HG03064 (cell line): ENCODE measurements at regions not wholly inside any gene's neighbourhood (a gene's known extent, or its start where the extent isn't known, plus 50 kb on each side); places are given as distances from the start of the nearest gene placed in this dataset.

Experiments used
- ATAC-seq: cut with Tn5 transposase; IDR thresholded peaks from one replicate; pipeline ENCODE4 v1.9.1; 2021; ENCODE audit warnings: low read depth; ENCODE audit not compliant: unreplicated experiment

GRCh38 chr22:48141301-48141700, 1378.9 kb downstream of the TBC1D22A start:
- ATAC-seq = no peak

- no peak for ATAC-seq
These were observed 1377.9 kb downstream of the TBC1D22A start for GRCh38 chr22:48140261-48140813.

DNA sequence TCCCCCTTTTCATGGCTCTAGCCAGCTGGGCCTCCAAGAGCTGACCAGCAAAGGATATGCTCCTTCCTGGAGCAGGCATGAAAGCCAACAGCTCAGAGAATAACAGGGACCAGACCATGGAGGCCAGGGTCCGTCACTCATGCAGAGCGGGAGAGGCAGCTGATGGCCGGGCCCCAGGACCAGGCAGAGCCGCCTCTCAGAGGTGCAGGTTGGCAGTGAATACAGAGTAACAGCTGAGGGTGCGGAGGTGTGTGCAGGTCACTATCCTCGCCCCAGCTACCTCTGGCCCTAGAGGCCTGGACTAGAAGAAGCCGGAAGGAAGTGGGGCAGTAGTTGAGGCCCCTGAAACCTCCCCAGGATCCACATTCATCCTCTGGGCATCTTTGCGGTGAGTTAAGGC, 1377.3 kb downstream of the TBC1D22A start:
- no peak for ATAC-seq

GRCh38 chr22:48138855-48139254, 1376.4 kb downstream of the TBC1D22A start:
- no peak for ATAC-seq

DNA sequence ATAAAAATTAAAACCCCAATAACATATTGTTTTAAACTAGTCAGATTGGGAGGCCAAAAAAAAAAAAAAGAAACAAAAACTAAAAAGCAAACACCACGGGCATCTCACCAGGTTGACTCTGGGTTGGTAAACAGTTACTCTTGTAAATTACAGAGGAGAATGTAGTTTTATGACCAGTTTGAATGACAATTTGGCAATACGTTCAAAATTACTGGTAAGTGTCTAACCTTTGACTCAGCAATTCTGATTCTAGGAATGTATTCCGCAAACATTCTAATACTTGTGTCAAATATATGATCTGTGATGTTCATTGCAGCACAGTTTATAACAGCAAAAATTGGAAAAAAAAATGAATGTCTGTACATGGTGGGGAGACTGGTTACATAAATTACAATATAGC, 1376.0 kb downstream of the TBC1D22A start:
- ATAC-seq = no peak

GRCh38 chr22:48137640-48138039, 1375.2 kb downstream of the TBC1D22A start:
- ATAC-seq = no peak

- no peak for ATAC-seq
These were observed 1373.1 kb downstream of the TBC1D22A start for GRCh38 chr22:48135592-48135991.

DNA sequence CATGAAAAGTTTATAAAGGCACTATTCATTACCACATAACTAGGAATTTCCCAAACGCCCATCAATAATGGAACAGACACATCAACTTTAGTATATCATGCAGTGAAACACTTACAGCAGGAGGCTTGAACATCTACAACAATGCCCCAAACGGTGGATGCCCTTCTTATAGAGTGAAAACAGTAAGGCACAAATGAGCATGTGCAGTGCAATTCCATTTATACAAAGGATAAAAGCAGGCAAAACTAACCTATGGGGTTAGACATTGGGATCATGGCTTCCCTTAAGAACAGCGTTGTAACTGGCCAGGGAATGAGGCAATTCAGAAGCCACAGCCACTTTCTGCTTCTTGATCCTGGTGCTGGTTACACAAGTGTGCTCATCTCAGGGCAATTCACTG, 1363.0 kb downstream of the TBC1D22A start:
- no peak for ATAC-seq

DNA sequence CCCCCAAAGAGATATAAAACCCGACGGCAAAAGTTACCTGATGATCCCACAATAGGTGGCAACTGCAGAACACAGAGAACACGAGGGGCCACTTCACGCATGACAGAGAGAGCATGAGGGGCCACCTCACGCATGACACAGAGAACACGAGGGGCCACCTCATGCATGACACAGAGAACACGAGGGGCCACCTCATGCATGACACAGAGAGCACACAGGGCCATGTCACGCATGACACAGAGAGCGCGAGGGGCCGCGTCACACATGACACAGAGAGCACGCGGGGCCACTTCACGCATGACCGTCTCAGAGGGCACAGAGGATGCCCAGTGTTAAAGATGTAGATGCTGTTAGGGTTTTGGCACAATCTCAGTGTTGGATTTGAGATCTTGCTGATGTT, 1359.5 kb downstream of the TBC1D22A start:
- no peak for ATAC-seq

GRCh38 chr22:48118654-48119053, 1356.2 kb downstream of the TBC1D22A start:
- no peak for ATAC-seq

GRCh38 chr22:48116871-48117270, 1354.4 kb downstream of the TBC1D22A start:
- ATAC-seq = no peak

GRCh38 chr22:48112687-48113521, 1350.5 kb downstream of the TBC1D22A start:
- ATAC-seq = no peak

- no peak for ATAC-seq
These were observed 1344.3 kb downstream of the TBC1D22A start for GRCh38 chr22:48106715-48107259.

DNA sequence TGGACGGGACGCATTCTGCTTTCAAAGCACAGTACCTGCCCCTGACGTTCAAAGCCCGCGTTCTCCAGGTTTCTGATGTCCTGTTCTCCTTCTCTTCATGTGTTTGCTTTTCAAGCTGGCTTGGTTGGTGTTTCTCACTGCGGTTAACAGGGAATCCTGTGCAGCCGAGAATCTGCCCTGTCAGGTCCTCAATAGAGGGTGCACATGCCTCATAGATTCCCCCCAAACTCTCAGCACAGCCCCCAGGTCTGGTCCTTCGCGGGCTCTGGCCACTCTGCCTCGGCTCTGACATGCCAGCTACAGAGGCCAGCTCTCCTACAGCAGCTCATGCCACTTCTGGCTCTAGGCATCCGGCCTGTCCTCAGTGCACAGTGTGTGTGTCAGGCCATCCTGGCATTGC, 1343.8 kb downstream of the TBC1D22A start:
- ATAC-seq = no peak

GRCh38 chr22:48105259-48105658, 1342.8 kb downstream of the TBC1D22A start:
- ATAC-seq = no peak

DNA sequence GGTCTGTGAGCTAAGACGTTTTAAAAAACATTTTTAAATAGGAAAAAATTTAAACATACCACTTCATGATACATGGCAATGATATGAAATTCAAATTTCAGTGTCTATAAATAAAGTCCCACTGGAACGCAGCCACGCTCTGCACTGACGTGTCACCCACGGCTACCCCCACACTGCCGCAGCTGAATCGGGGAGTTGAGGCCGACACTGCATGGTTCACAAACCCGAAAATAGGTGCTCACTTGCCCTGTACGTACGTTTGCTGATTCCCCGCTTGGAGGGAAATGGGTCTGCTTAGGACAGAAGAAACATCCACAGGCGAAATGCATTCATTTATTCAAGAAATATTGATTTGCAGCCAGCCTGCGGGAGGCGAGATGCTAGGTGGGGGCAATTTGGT, 1342.3 kb downstream of the TBC1D22A start:
- ATAC-seq = no peak

DNA sequence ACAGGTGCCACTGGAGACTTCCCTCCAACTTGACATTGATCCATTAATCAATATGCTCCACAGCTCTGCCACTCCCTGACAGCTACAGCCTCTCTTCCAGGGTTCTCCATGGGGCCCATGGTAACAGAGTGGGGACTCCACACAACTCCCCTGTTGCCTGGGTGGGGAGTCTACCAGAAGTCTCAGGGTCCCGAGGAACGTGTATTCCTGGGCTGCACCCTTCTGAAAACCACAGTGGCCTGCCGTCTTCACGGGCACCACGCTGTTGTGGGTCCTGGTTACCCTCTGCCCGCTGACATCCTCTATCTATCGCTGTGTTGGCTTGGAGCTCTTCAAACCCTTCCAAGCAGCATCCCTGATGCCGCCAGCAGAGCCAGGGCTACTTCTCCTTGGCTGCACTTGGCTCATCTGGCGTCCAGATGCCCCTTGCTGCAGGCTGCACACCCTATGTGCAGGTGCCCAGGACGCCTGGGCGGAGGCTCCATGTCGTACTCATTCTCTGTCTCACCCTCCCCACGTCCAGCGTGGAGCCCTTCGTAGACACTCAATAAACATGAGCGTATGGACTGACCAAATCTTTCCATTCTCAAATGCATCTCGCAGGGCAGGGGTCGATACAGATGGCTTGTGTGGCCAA, 1341.8 kb downstream of the TBC1D22A start:
- no peak for ATAC-seq

- ATAC-seq = no peak
These were observed 1340.9 kb downstream of the TBC1D22A start for GRCh38 chr22:48103126-48103875.

- no peak for ATAC-seq
These were observed 1340.1 kb downstream of the TBC1D22A start for GRCh38 chr22:48102581-48102980.

- no peak for ATAC-seq
These were observed 1339.3 kb downstream of the TBC1D22A start for GRCh38 chr22:48101704-48102103.
